CD14-positive monocyte (primary cell): ENCODE measurements at regions not wholly inside any gene's neighbourhood (a gene's known extent, or its start where the extent isn't known, plus 50 kb on each side); places are given as distances from the start of the nearest gene placed in this dataset.

Source experiments
- DNase-seq, 3 donors: peaks; one replicate each; pipeline ENCODE4 v3.0.0-alpha.2; 2011 to 2022
- H2AFZ ChIP-seq: 2 replicates; pipeline ENCODE4 v1.6.0; 2012; ENCODE audit warnings: mild to moderate bottlenecking, low read depth, low read length, inconsistent platforms; ENCODE audit not compliant: insufficient read depth, poor library complexity, severe bottlenecking
- H3K27ac ChIP-seq, 2 donors: 1 replicate in 1 of 2; 2 replicates in 1 of 2; pipeline ENCODE4 v1.5.1; 2012 to 2013; ENCODE audit warnings: low read length in 2 of 2, control low read depth in 1 of 2, inconsistent platforms in 1 of 2, low read depth in 1 of 2, mild to moderate bottlenecking in 1 of 2
- H3K27me3 ChIP-seq, 2 donors: one replicate each; pipeline versions ENCODE4 v1.6.0 to v1.6.1; 2011 to 2013; ENCODE audit warnings: low read length in 2 of 2; ENCODE audit not compliant: control insufficient read depth in 2 of 2, insufficient read depth in 2 of 2
- H3K36me3 ChIP-seq, 2 donors: replicated peaks in 1 of 2; 1 replicate in 1 of 2; 2 replicates in 1 of 2; pipeline versions ENCODE4 v1.5.1 to v1.6.1; 2012 to 2013; ENCODE audit warnings: low read length in 2 of 2, control low read depth in 1 of 2, inconsistent platforms in 1 of 2, mild to moderate bottlenecking in 1 of 2; ENCODE audit not compliant: insufficient read depth in 2 of 2, control insufficient read depth in 1 of 2
- H3K4me1 ChIP-seq, 2 donors: 1 replicate in 1 of 2; 2 replicates in 1 of 2; pipeline versions ENCODE4 v1.5.1 to v1.6.1; 2012 to 2013; ENCODE audit warnings: low read length in 2 of 2, control low read depth in 1 of 2, inconsistent platforms in 1 of 2, mild to moderate bottlenecking in 1 of 2, moderate library complexity in 1 of 2; ENCODE audit not compliant: insufficient read depth in 2 of 2, control insufficient read depth in 1 of 2
- H3K4me2 ChIP-seq: replicated peaks from 2 replicates; pipeline ENCODE3; 2012; ENCODE audit warnings: low read length, moderate library complexity, mild to moderate bottlenecking; ENCODE audit not compliant: poor library complexity, severe bottlenecking; ENCODE audit errors: extremely low read depth
- H3K4me3 ChIP-seq, 3 experiments: fragments of 200-600 bp in 1 of 3; sonication (generic) in 1 of 3; replicated peaks in 1 of 3; 1 replicate in 2 of 3; 2 replicates in 1 of 3; pipeline ENCODE4 v1.5.1; 2011 to 2013; ENCODE audit warnings: low read length in 3 of 3, mild to moderate bottlenecking in 3 of 3, control low read depth in 2 of 3, low read depth in 2 of 3, inconsistent platforms in 1 of 3, moderate library complexity in 1 of 3
- H3K79me2 ChIP-seq: 2 replicates; pipeline ENCODE4 v1.6.0; 2012; ENCODE audit warnings: mild to moderate bottlenecking, control low read depth, inconsistent platforms, low read length, moderate library complexity; ENCODE audit not compliant: insufficient read depth
- H3K9ac ChIP-seq: 2 replicates; pipeline ENCODE4 v1.6.0; 2017; ENCODE audit warnings: low read length, mild to moderate bottlenecking; ENCODE audit not compliant: insufficient read depth, poor library complexity, severe bottlenecking
- H3K9me3 ChIP-seq, 2 donors: replicated peaks in 1 of 2; 1 replicate in 1 of 2; 2 replicates in 1 of 2; pipeline versions ENCODE4 v1.5.1 to v1.6.1; 2012 to 2013; ENCODE audit warnings: low read length in 2 of 2, control low read depth in 1 of 2; ENCODE audit not compliant: control insufficient read depth in 1 of 2, insufficient read depth in 1 of 2
- H4K20me1 ChIP-seq: 2 replicates; pipeline ENCODE4 v1.6.0; 2012; ENCODE audit warnings: mild to moderate bottlenecking, low read length, control low read depth, moderate library complexity; ENCODE audit not compliant: insufficient read depth
- H3K27ac Mint-ChIP-seq, 7 donors: one replicate each; pipeline ENCODE4 v1.8.0; 2020; ENCODE audit warnings: mild to moderate bottlenecking in 7 of 7, mixed read lengths in 7 of 7, moderate library complexity in 6 of 7, inconsistent platforms in 2 of 7
- H3K27me3 Mint-ChIP-seq, 3 donors: one replicate each; pipeline ENCODE4 v1.8.0; 2021 to 2022; ENCODE audit warnings: low read depth in 3 of 3, mild to moderate bottlenecking in 3 of 3, mixed read lengths in 3 of 3, moderate library complexity in 3 of 3, inconsistent platforms in 1 of 3
- H3K36me3 Mint-ChIP-seq, 2 donors: one replicate each; pipeline ENCODE4 v1.8.0; 2020; ENCODE audit warnings: mixed read lengths in 2 of 2, inconsistent platforms in 1 of 2, mild to moderate bottlenecking in 1 of 2
- H3K4me1 Mint-ChIP-seq: one replicate; pipeline ENCODE4 v1.8.0; 2020; ENCODE audit warnings: mild to moderate bottlenecking, mixed read lengths
- H3K4me3 Mint-ChIP-seq, 2 donors: one replicate each; pipeline ENCODE4 v1.8.0; 2020; ENCODE audit warnings: mild to moderate bottlenecking in 2 of 2, mixed read lengths in 2 of 2, moderate library complexity in 1 of 2
- H3K9me3 Mint-ChIP-seq, 7 donors: one replicate each; pipeline ENCODE4 v1.8.0; 2020 to 2022; ENCODE audit warnings: mixed read lengths in 7 of 7, mild to moderate bottlenecking in 6 of 7, moderate library complexity in 6 of 7, inconsistent platforms in 2 of 7
- CTCF ChIP-seq: fragments of 200-600 bp; IDR thresholded peaks from one replicate; pipeline ENCODE4 v1.8.0; 2022; ENCODE audit warnings: antibody characterized with exemption, mild to moderate bottlenecking
- WGBS: methylation state at CpG from one replicate; pipeline ENCODE4 v1.1.5; 2013; ENCODE audit warnings: missing lambda C conversion rate; ENCODE audit not compliant: insufficient coverage; 5-methylcytosine and 5-hydroxymethylcytosine counted together
- intact Hi-C, 2 donors: fragments of 100-400 bp; cut with micrococcal nuclease; formaldehyde crosslinking; loops; one replicate each; pipeline versions ENCODE4 v1.15.0 to v1.15.1; 2023

GRCh38 chr4:27888505-27888904 is 1027.9 kb downstream of the STIM2 start:
- intact Hi-C loops, result no loop called here
- Mint-ChIP-seq H3K27ac (no peak overlapping the region), H3K4me3 (no peak overlapping the region), H3K27me3 (peaks cover 0 to 2% (median 0%) of the 10 kb centered on the region in 3 donors), H3K4me1 (no peaks in the 10 kb centered on the region), H3K9me3 (peaks cover 0 to 3% (median 0%) of the 10 kb centered on the region in 7 donors), H3K36me3 (no peaks in the 10 kb centered on the region)
- no peak for DNase-seq
- H4K20me1 ChIP-seq, result no peaks in the 10 kb centered on the region
- no peaks in the 10 kb centered on the region for H3K4me1 ChIP-seq
- no CpG with 5 or more reads among the region's 1 CpG for WGBS
- TF ChIP-seq CTCF, result no peak
- H3K4me3 ChIP-seq, result no peak overlapping the region
- no peak overlapping the region for H3K27ac ChIP-seq
- H3K9ac ChIP-seq, result no peak overlapping the region
- no peaks in the 10 kb centered on the region for H3K9me3 ChIP-seq
- H3K4me2 ChIP-seq, result no peak overlapping the region
- no peaks in the 10 kb centered on the region for H3K79me2 ChIP-seq
- no peaks in the 10 kb centered on the region for H3K27me3 ChIP-seq
- no peak overlapping the region for H2AFZ ChIP-seq
- no peaks in the 10 kb centered on the region for H3K36me3 ChIP-seq

- Mint-ChIP-seq H3K27ac (no peak overlapping the region), H3K4me1 (no peaks in the 10 kb centered on the region), H3K36me3 (no peaks in the 10 kb centered on the region), H3K4me3 (no peak overlapping the region), H3K9me3 (peaks cover 0 to 3% (median 2%) of the 10 kb centered on the region in 7 donors), H3K27me3 (no peaks in the 10 kb centered on the region)
- no peaks in the 10 kb centered on the region for H3K9me3 ChIP-seq
- no peaks in the 10 kb centered on the region for H3K27me3 ChIP-seq
- DNase-seq, result no peak
- H4K20me1 ChIP-seq, result no peaks in the 10 kb centered on the region
- no peak overlapping the region for H3K27ac ChIP-seq
- no peak for TF ChIP-seq CTCF
- H2AFZ ChIP-seq, result no peak overlapping the region
- no peaks in the 10 kb centered on the region for H3K36me3 ChIP-seq
- intact Hi-C loops, result no loop called here
- WGBS, result no CpG with 5 or more reads among the region's 2 CpGs
- H3K9ac ChIP-seq, result no peak overlapping the region
- no peak overlapping the region for H3K4me3 ChIP-seq
- no peak overlapping the region for H3K4me2 ChIP-seq
- no peaks in the 10 kb centered on the region for H3K4me1 ChIP-seq
- no peaks in the 10 kb centered on the region for H3K79me2 ChIP-seq
Observed at GRCh38 chr4:27894951-27895350, 1034.3 kb downstream of the STIM2 start.
